ENCODE measurements at regions not wholly inside any gene's neighbourhood (a gene's known extent, or its start where the extent isn't known, plus 50 kb on each side); places are given as distances from the start of the nearest gene placed in this dataset.

GRCh38 chr19:30123611-30124010, 181.6 kb downstream of the URI1 start:
- no peaks in the 10 kb centered on the region for H3K9me3 ChIP-seq (ENCODE audit: insufficient read depth, low read length)
- H3K4me1 ChIP-seq (ENCODE audit: low read length), result no peaks in the 10 kb centered on the region
- no peak overlapping the region for H3K9ac ChIP-seq (ENCODE audit: low read length)
- no peaks in the 10 kb centered on the region for H3K36me3 ChIP-seq (replicated peaks; ENCODE audit: low read depth, low read length)
- TF ChIP-seq, protein P1, sequence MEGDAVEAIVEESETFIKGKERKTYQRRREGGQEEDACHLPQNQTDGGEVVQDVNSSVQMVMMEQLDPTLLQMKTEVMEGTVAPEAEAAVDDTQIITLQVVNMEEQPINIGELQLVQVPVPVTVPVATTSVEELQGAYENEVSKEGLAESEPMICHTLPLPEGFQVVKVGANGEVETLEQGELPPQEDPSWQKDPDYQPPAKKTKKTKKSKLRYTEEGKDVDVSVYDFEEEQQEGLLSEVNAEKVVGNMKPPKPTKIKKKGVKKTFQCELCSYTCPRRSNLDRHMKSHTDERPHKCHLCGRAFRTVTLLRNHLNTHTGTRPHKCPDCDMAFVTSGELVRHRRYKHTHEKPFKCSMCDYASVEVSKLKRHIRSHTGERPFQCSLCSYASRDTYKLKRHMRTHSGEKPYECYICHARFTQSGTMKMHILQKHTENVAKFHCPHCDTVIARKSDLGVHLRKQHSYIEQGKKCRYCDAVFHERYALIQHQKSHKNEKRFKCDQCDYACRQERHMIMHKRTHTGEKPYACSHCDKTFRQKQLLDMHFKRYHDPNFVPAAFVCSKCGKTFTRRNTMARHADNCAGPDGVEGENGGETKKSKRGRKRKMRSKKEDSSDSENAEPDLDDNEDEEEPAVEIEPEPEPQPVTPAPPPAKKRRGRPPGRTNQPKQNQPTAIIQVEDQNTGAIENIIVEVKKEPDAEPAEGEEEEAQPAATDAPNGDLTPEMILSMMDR (IDR thresholded peaks at IDR 0.05; ENCODE audit: low read depth, low read length), result no peak
- no peak for TF ChIP-seq EZH2phosphoT487 (IDR thresholded peaks at IDR 0.05; ENCODE audit: low read depth)
- no peak overlapping the region for H3K27ac ChIP-seq (ENCODE audit: low read length)
- peaks cover 3% of the 10 kb centered on the region; the same call in 1 of the 2 replicates for H3K27me3 ChIP-seq (ENCODE audit: low read depth, low read length)
- no peak overlapping the region for H3K4me3 ChIP-seq (ENCODE audit: low read length)
- no peaks in the 10 kb centered on the region for H4K20me1 ChIP-seq (ENCODE audit: insufficient read depth, low read length)
- no peaks in the 10 kb centered on the region for H3K79me2 ChIP-seq (ENCODE audit: low read length)
- no peak overlapping the region for H2AFZ ChIP-seq (ENCODE audit: low read depth, low read length)
- no peak overlapping the region for H3K4me2 ChIP-seq (ENCODE audit: low read length)

- Histone ChIP-seq H4K20me1 (ENCODE audit: insufficient read depth, low read length) (no peaks in the 10 kb centered on the region), H3K4me2 (ENCODE audit: low read length) (no peak overlapping the region), H2AFZ (ENCODE audit: low read depth, low read length) (no peak overlapping the region), H3K79me2 (ENCODE audit: low read length) (no peaks in the 10 kb centered on the region), H3K4me1 (ENCODE audit: low read length) (no peaks in the 10 kb centered on the region), H3K9ac (ENCODE audit: low read length) (no peak overlapping the region), H3K9me3 (ENCODE audit: insufficient read depth, low read length) (no peaks in the 10 kb centered on the region), H3K27ac (ENCODE audit: low read length) (no peak overlapping the region), H3K36me3 (replicated peaks; ENCODE audit: low read depth, low read length) (no peaks in the 10 kb centered on the region), H3K4me3 (ENCODE audit: low read length) (no peak overlapping the region), H3K27me3 (ENCODE audit: low read depth, low read length) (peaks cover 3% of the 10 kb centered on the region; the same call in 1 of the 2 replicates)
- TF ChIP-seq EZH2phosphoT487 (IDR thresholded peaks at IDR 0.05; ENCODE audit: low read depth), result no peak
- TF ChIP-seq, protein P1 (IDR thresholded peaks at IDR 0.05; ENCODE audit: low read depth, low read length), result no peak
Measured at GRCh38 chr19:30128211-30128610, 186.2 kb downstream of the URI1 start.

- Histone ChIP-seq H3K4me2 (ENCODE audit: low read length) (no peak overlapping the region), H3K36me3 (replicated peaks; ENCODE audit: low read depth, low read length) (no peaks in the 10 kb centered on the region), H3K27ac (ENCODE audit: low read length) (no peak overlapping the region), H3K4me1 (ENCODE audit: low read length) (no peaks in the 10 kb centered on the region), H3K9ac (ENCODE audit: low read length) (no peak overlapping the region), H3K79me2 (ENCODE audit: low read length) (no peaks in the 10 kb centered on the region), H4K20me1 (ENCODE audit: insufficient read depth, low read length) (no peaks in the 10 kb centered on the region), H2AFZ (ENCODE audit: low read depth, low read length) (no peak overlapping the region), H3K27me3 (ENCODE audit: low read depth, low read length) (peaks cover 3% of the 10 kb centered on the region; the same call in 1 of the 2 replicates), H3K9me3 (ENCODE audit: insufficient read depth, low read length) (no peaks in the 10 kb centered on the region), H3K4me3 (ENCODE audit: low read length) (no peak overlapping the region)
- no peak for TF ChIP-seq EZH2phosphoT487 (IDR thresholded peaks at IDR 0.05; ENCODE audit: low read depth)
- TF ChIP-seq, protein P1 (IDR thresholded peaks at IDR 0.05; ENCODE audit: low read depth, low read length), result no peak
Measured at GRCh38 chr19:30130356-30131122, 188.5 kb downstream of the URI1 start.

- H3K27me3 ChIP-seq (ENCODE audit: low read depth, low read length), result peaks cover 3% of the 10 kb centered on the region; the same call in 1 of the 2 replicates
- no peak overlapping the region for H3K4me3 ChIP-seq (ENCODE audit: low read length)
- H2AFZ ChIP-seq (ENCODE audit: low read depth, low read length), result no peak overlapping the region
- H3K79me2 ChIP-seq (ENCODE audit: low read length), result no peaks in the 10 kb centered on the region
- no peaks in the 10 kb centered on the region for H3K4me1 ChIP-seq (ENCODE audit: low read length)
- H3K9ac ChIP-seq (ENCODE audit: low read length), result no peak overlapping the region
- H3K27ac ChIP-seq (ENCODE audit: low read length), result no peak overlapping the region
- no peaks in the 10 kb centered on the region for H4K20me1 ChIP-seq (ENCODE audit: insufficient read depth, low read length)
- H3K36me3 ChIP-seq (replicated peaks; ENCODE audit: low read depth, low read length), result no peaks in the 10 kb centered on the region
- no peak overlapping the region for H3K4me2 ChIP-seq (ENCODE audit: low read length)
- no peaks in the 10 kb centered on the region for H3K9me3 ChIP-seq (ENCODE audit: insufficient read depth, low read length)
- TF ChIP-seq, protein P1 (IDR thresholded peaks at IDR 0.05; ENCODE audit: low read depth, low read length), result no peak
- TF ChIP-seq EZH2phosphoT487 (IDR thresholded peaks at IDR 0.05; ENCODE audit: low read depth), result no peak
Measured at GRCh38 chr19:30131246-30131645, 189.2 kb downstream of the URI1 start.

Measured in OCI-LY3 (cell line).